ENCODE measurements at regions not wholly inside any gene's neighbourhood (a gene's known extent, or its start where the extent isn't known, plus 50 kb on each side); places are given as distances from the start of the nearest gene placed in this dataset.

GRCh38 chr4:97475621-97476020 lies 667.7 kb downstream of the STPG2 start:
- TF ChIP-seq POLR2A (IDR thresholded peaks at IDR 0.05) = no peak
- TF ChIP-seq CTCF (IDR thresholded peaks at IDR 0.05) = no peak
